ENCODE measurements at regions not wholly inside any gene's neighbourhood (a gene's known extent, or its start where the extent isn't known, plus 50 kb on each side); places are given as distances from the start of the nearest gene placed in this dataset.

- H3K9ac ChIP-seq (ENCODE audit: low read depth, low read length, poor library complexity) = no peak overlapping the region
Observed at GRCh38 chr10:64011912-64012714, 490.9 kb downstream of the REEP3 start.

GRCh38 chr10:64014281-64014680, 493.1 kb downstream of the REEP3 start:
- H2AK5ac ChIP-seq (ENCODE audit: low read depth, low read length) = no peak overlapping the region
- no peaks in the 10 kb centered on the region for H3K9me3 ChIP-seq (replicated peaks in 1 of 2; ENCODE audit: control insufficient read depth in 2 of 2, insufficient read depth in 1 of 2, low read depth in 1 of 2, low read length in 2 of 2)
- no peak overlapping the region for H3K4ac ChIP-seq (ENCODE audit: low read length)
- H4K91ac ChIP-seq (ENCODE audit: low read depth, low read length, poor library complexity) = no peak overlapping the region
- H2BK12ac ChIP-seq (ENCODE audit: low read length) = no peak overlapping the region
- no CpG with 5 or more reads among the region's 1 CpG for WGBS, 2 donors (ENCODE audit: extremely low coverage in 2 of 2, insufficient read length in 2 of 2, insufficient replicate concordance in 1 of 2)
- no peak overlapping the region for H3K23ac ChIP-seq (ENCODE audit: low read depth, low read length, poor library complexity)
- H3K4me1 ChIP-seq (ENCODE audit: control insufficient read depth in 2 of 2, insufficient read depth in 1 of 2, low read depth in 1 of 2, low read length in 2 of 2) = peaks cover 2 to 5% of the 10 kb centered on the region in 2 donors
- no peak overlapping the region for H2BK15ac ChIP-seq (ENCODE audit: low read length)
- H3K27me3 ChIP-seq (ENCODE audit: control insufficient read depth in 3 of 3, insufficient read depth in 3 of 3, low read depth in 1 of 3, low read length in 3 of 3) = no peaks in the 10 kb centered on the region
- no peak overlapping the region for H3K27ac ChIP-seq (replicated peaks; ENCODE audit: low read length)
- no peak overlapping the region for H3K18ac ChIP-seq (ENCODE audit: low read length)
- no peak overlapping the region for H3K4me2 ChIP-seq (ENCODE audit: insufficient read depth, low read length, poor library complexity, severe bottlenecking)
- no peak overlapping the region for H2AFZ ChIP-seq (ENCODE audit: low read length)
- no peak overlapping the region for H3K4me3 ChIP-seq (ENCODE audit: low read length in 2 of 2)
- no peaks in the 10 kb centered on the region for H3K36me3 ChIP-seq (replicated peaks in 1 of 2; ENCODE audit: control insufficient read depth in 2 of 2, insufficient read depth in 2 of 2, low read length in 2 of 2)
- no peak overlapping the region for H2BK5ac ChIP-seq (ENCODE audit: low read length)
- no peak overlapping the region for H3K9ac ChIP-seq (ENCODE audit: low read depth, low read length, poor library complexity)
- no peaks in the 10 kb centered on the region for H3K79me1 ChIP-seq (ENCODE audit: low read depth, low read length)
- H2BK120ac ChIP-seq (ENCODE audit: low read depth, low read length) = no peak overlapping the region
- H3K14ac ChIP-seq (ENCODE audit: low read length) = no peak overlapping the region
- no peak overlapping the region for H4K8ac ChIP-seq (ENCODE audit: low read depth, low read length)
- DNase-seq (ENCODE audit: low spot score) = no peak

More at GRCh38 chr10:64011912-64012714, 490.9 kb downstream of the REEP3 start:
- WGBS, 2 donors (ENCODE audit: extremely low coverage in 2 of 2, insufficient read length in 2 of 2, insufficient replicate concordance in 1 of 2) = no CpG with 5 or more reads among the region's 7 CpGs
- Histone ChIP-seq H3K36me3 (replicated peaks in 1 of 2; ENCODE audit: control insufficient read depth in 2 of 2, insufficient read depth in 2 of 2, low read length in 2 of 2) (no peaks in the 10 kb centered on the region), H2BK5ac (ENCODE audit: low read length) (no peak overlapping the region), H3K27ac (replicated peaks; ENCODE audit: low read length) (no peak overlapping the region), H3K18ac (ENCODE audit: low read length) (no peak overlapping the region), H2BK15ac (ENCODE audit: low read length) (no peak overlapping the region), H3K4me3 (ENCODE audit: low read length in 2 of 2) (no peak overlapping the region), H3K4me1 (ENCODE audit: control insufficient read depth in 2 of 2, insufficient read depth in 1 of 2, low read depth in 1 of 2, low read length in 2 of 2) (peaks cover 2 to 5% of the 10 kb centered on the region in 2 donors), H2BK120ac (ENCODE audit: low read depth, low read length) (no peak overlapping the region), H4K8ac (ENCODE audit: low read depth, low read length) (no peak overlapping the region), H4K91ac (ENCODE audit: low read depth, low read length, poor library complexity) (no peak overlapping the region), H2AFZ (ENCODE audit: low read length) (peak overlapping the region; percentile 9), H3K9me3 (replicated peaks in 1 of 2; ENCODE audit: control insufficient read depth in 2 of 2, insufficient read depth in 1 of 2, low read depth in 1 of 2, low read length in 2 of 2) (no peaks in the 10 kb centered on the region), H3K23ac (ENCODE audit: low read depth, low read length, poor library complexity) (no peak overlapping the region), H3K27me3 (ENCODE audit: control insufficient read depth in 3 of 3, insufficient read depth in 3 of 3, low read depth in 1 of 3, low read length in 3 of 3) (no peaks in the 10 kb centered on the region), H3K79me1 (ENCODE audit: low read depth, low read length) (no peaks in the 10 kb centered on the region), H3K4ac (ENCODE audit: low read length) (no peak overlapping the region), H2AK5ac (ENCODE audit: low read depth, low read length) (no peak overlapping the region), H2BK12ac (ENCODE audit: low read length) (no peak overlapping the region), H3K14ac (ENCODE audit: low read length) (no peak overlapping the region), H3K4me2 (ENCODE audit: insufficient read depth, low read length, poor library complexity, severe bottlenecking) (no peak overlapping the region)
- DNase-seq (ENCODE audit: low spot score) = no peak

- H3K4me3 ChIP-seq (ENCODE audit: low read length in 2 of 2) = no peak overlapping the region
- peaks cover 0 to 4% of the 10 kb centered on the region in 2 donors for H3K9me3 ChIP-seq (replicated peaks in 1 of 2; ENCODE audit: control insufficient read depth in 2 of 2, insufficient read depth in 1 of 2, low read depth in 1 of 2, low read length in 2 of 2)
- no peak overlapping the region for H3K18ac ChIP-seq (ENCODE audit: low read length)
- H3K23ac ChIP-seq (ENCODE audit: low read depth, low read length, poor library complexity) = no peak overlapping the region
- no peak overlapping the region for H2BK120ac ChIP-seq (ENCODE audit: low read depth, low read length)
- no peak overlapping the region for H3K27ac ChIP-seq (replicated peaks; ENCODE audit: low read length)
- H3K14ac ChIP-seq (ENCODE audit: low read length) = no peak overlapping the region
- H2BK5ac ChIP-seq (ENCODE audit: low read length) = no peak overlapping the region
- H3K4me1 ChIP-seq (ENCODE audit: control insufficient read depth in 2 of 2, insufficient read depth in 1 of 2, low read depth in 1 of 2, low read length in 2 of 2) = no peaks in the 10 kb centered on the region
- no peak overlapping the region for H2AK5ac ChIP-seq (ENCODE audit: low read depth, low read length)
- no peak overlapping the region for H3K9ac ChIP-seq (ENCODE audit: low read depth, low read length, poor library complexity)
- H3K36me3 ChIP-seq (replicated peaks in 1 of 2; ENCODE audit: control insufficient read depth in 2 of 2, insufficient read depth in 2 of 2, low read length in 2 of 2) = no peaks in the 10 kb centered on the region
- H2AFZ ChIP-seq (ENCODE audit: low read length) = no peak overlapping the region
- H3K79me1 ChIP-seq (ENCODE audit: low read depth, low read length) = no peaks in the 10 kb centered on the region
- no peak overlapping the region for H3K4me2 ChIP-seq (ENCODE audit: insufficient read depth, low read length, poor library complexity, severe bottlenecking)
- H4K8ac ChIP-seq (ENCODE audit: low read depth, low read length) = no peak overlapping the region
- H3K4ac ChIP-seq (ENCODE audit: low read length) = no peak overlapping the region
- no peak for DNase-seq (ENCODE audit: low spot score)
- H4K91ac ChIP-seq (ENCODE audit: low read depth, low read length, poor library complexity) = no peak overlapping the region
- no peak overlapping the region for H2BK12ac ChIP-seq (ENCODE audit: low read length)
- no peaks in the 10 kb centered on the region for H3K27me3 ChIP-seq (ENCODE audit: control insufficient read depth in 3 of 3, insufficient read depth in 3 of 3, low read depth in 1 of 3, low read length in 3 of 3)
- H2BK15ac ChIP-seq (ENCODE audit: low read length) = no peak overlapping the region
- WGBS, 2 donors (ENCODE audit: extremely low coverage in 2 of 2, insufficient read length in 2 of 2, insufficient replicate concordance in 1 of 2) = no CpG with 5 or more reads among the region's 4 CpGs
Observed at GRCh38 chr10:64023926-64024470, 502.8 kb downstream of the REEP3 start.

- no peaks in the 10 kb centered on the region for H3K79me1 ChIP-seq (ENCODE audit: low read depth, low read length)
- H3K18ac ChIP-seq (ENCODE audit: low read length) = no peak overlapping the region
- H2AFZ ChIP-seq (ENCODE audit: low read length) = no peak overlapping the region
- no peak overlapping the region for H3K9ac ChIP-seq (ENCODE audit: low read depth, low read length, poor library complexity)
- H2BK15ac ChIP-seq (ENCODE audit: low read length) = no peak overlapping the region
- H3K27ac ChIP-seq (replicated peaks; ENCODE audit: low read length) = no peak overlapping the region
- H2BK12ac ChIP-seq (ENCODE audit: low read length) = no peak overlapping the region
- no peak overlapping the region for H2AK5ac ChIP-seq (ENCODE audit: low read depth, low read length)
- no peak overlapping the region for H3K14ac ChIP-seq (ENCODE audit: low read length)
- peaks cover 0 to 3% of the 10 kb centered on the region in 2 donors for H3K4me1 ChIP-seq (ENCODE audit: control insufficient read depth in 2 of 2, insufficient read depth in 1 of 2, low read depth in 1 of 2, low read length in 2 of 2)
- no peak overlapping the region for H4K8ac ChIP-seq (ENCODE audit: low read depth, low read length)
- no peaks in the 10 kb centered on the region for H3K27me3 ChIP-seq (ENCODE audit: control insufficient read depth in 3 of 3, insufficient read depth in 3 of 3, low read depth in 1 of 3, low read length in 3 of 3)
- H3K36me3 ChIP-seq (replicated peaks in 1 of 2; ENCODE audit: control insufficient read depth in 2 of 2, insufficient read depth in 2 of 2, low read length in 2 of 2) = no peaks in the 10 kb centered on the region
- no peak overlapping the region for H2BK5ac ChIP-seq (ENCODE audit: low read length)
- H3K23ac ChIP-seq (ENCODE audit: low read depth, low read length, poor library complexity) = no peak overlapping the region
- no peak overlapping the region for H3K4me3 ChIP-seq (ENCODE audit: low read length in 2 of 2)
- no peak overlapping the region for H2BK120ac ChIP-seq (ENCODE audit: low read depth, low read length)
- no peak overlapping the region for H4K91ac ChIP-seq (ENCODE audit: low read depth, low read length, poor library complexity)
- no CpG with 5 or more reads among the region's 3 CpGs for WGBS, 2 donors (ENCODE audit: extremely low coverage in 2 of 2, insufficient read length in 2 of 2, insufficient replicate concordance in 1 of 2)
- H3K4ac ChIP-seq (ENCODE audit: low read length) = no peak overlapping the region
- no peak for DNase-seq (ENCODE audit: low spot score)
- no peaks in the 10 kb centered on the region for H3K9me3 ChIP-seq (replicated peaks in 1 of 2; ENCODE audit: control insufficient read depth in 2 of 2, insufficient read depth in 1 of 2, low read depth in 1 of 2, low read length in 2 of 2)
- H3K4me2 ChIP-seq (ENCODE audit: insufficient read depth, low read length, poor library complexity, severe bottlenecking) = no peak overlapping the region
Observed at GRCh38 chr10:64033711-64034110, 512.5 kb downstream of the REEP3 start.

Data from neuronal stem cell (in vitro differentiated cells).